Mesothelial cell of epicardium (in vitro differentiated cells): ENCODE measurements at regions not wholly inside any gene's neighbourhood (a gene's known extent, or its start where the extent isn't known, plus 50 kb on each side); places are given as distances from the start of the nearest gene placed in this dataset.

ENCODE experiments used
- DNase-seq, 2 experiments: peaks; one replicate each; pipeline ENCODE4 v3.0.0; 2021; ENCODE audit warnings: low spot score in 2 of 2; ENCODE audit not compliant: unreplicated experiment in 2 of 2
- H3K27ac Mint-ChIP-seq: 2 replicates; pipeline ENCODE4 v1.8.0; 2021; ENCODE audit warnings: mixed read lengths
- H3K27me3 Mint-ChIP-seq: 2 replicates; pipeline ENCODE4 v1.8.0; 2021; ENCODE audit warnings: low read depth, mixed read lengths
- H3K36me3 Mint-ChIP-seq: 2 replicates; pipeline ENCODE4 v1.8.0; 2021; ENCODE audit warnings: mixed read lengths
- H3K4me1 Mint-ChIP-seq: 2 replicates; pipeline ENCODE4 v1.8.0; 2021; ENCODE audit warnings: mixed read lengths
- H3K4me3 Mint-ChIP-seq: 2 replicates; pipeline ENCODE4 v1.8.0; 2021; ENCODE audit warnings: mild to moderate bottlenecking, moderate library complexity, mixed read lengths
- H3K9me3 Mint-ChIP-seq: 2 replicates; pipeline ENCODE4 v1.8.0; 2021; ENCODE audit warnings: mixed read lengths
- CTCF ChIP-seq: fragments of 200-600 bp; sonication (generic); IDR thresholded peaks from one replicate; pipeline ENCODE4 v1.5.0; 2021; ENCODE audit warnings: antibody characterized with exemption; ENCODE audit not compliant: unreplicated experiment

GRCh38 chrX:34879886-34880285 lies 62.7 kb upstream of the FAM47B start:
- Mint-ChIP-seq H3K27me3 (no peaks in the 10 kb centered on the region), H3K4me3 (no peak overlapping the region), H3K4me1 (peaks cover 7% of the 10 kb centered on the region), H3K27ac (no peak overlapping the region), H3K9me3 (peaks cover 6% of the 10 kb centered on the region), H3K36me3 (no peaks in the 10 kb centered on the region)
- no peak for TF ChIP-seq CTCF
- DNase-seq = no peak

DNA sequence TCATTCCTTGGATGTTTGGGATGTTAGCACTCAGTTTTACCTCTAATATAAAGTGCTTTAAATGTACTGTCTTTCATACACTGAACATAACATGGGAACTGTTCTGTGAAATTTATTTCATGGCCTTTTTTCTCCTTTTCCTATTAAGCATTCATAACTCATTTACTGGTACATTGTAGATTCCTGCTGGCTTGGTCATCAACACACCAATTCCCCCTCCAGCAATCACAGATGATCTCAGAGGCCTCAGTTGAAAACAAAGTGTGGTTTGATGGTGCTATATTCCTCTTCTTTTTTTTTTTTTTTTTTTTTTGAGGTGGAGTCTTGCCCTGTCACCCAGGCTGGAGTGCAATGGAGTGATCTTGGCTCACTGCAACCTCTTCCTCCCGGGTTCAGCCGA lies 61.9 kb upstream of the FAM47B start:
- H3K36me3 Mint-ChIP-seq = no peaks in the 10 kb centered on the region
- no peaks in the 10 kb centered on the region for H3K27me3 Mint-ChIP-seq
- peaks cover 6% of the 10 kb centered on the region for H3K9me3 Mint-ChIP-seq
- H3K27ac Mint-ChIP-seq = peak overlapping the region; percentile 34
- no peak overlapping the region for H3K4me3 Mint-ChIP-seq
- no peak for TF ChIP-seq CTCF
- H3K4me1 Mint-ChIP-seq = peaks cover 4% of the 10 kb centered on the region
- DNase-seq = no peak

- Mint-ChIP-seq H3K27ac (no peak overlapping the region), H3K4me1 (peaks cover 4% of the 10 kb centered on the region), H3K27me3 (no peaks in the 10 kb centered on the region), H3K9me3 (peaks cover 6% of the 10 kb centered on the region), H3K36me3 (no peaks in the 10 kb centered on the region), H3K4me3 (no peak overlapping the region)
- TF ChIP-seq CTCF = no peak
- no peak for DNase-seq
These were observed 60.9 kb upstream of the FAM47B start for GRCh38 chrX:34881671-34882070.

GRCh38 chrX:34884817-34885216 lies 57.8 kb upstream of the FAM47B start:
- no peak overlapping the region for H3K27ac Mint-ChIP-seq
- no peaks in the 10 kb centered on the region for H3K36me3 Mint-ChIP-seq
- no peak for DNase-seq
- peaks cover 4% of the 10 kb centered on the region for H3K4me1 Mint-ChIP-seq
- no peak overlapping the region for H3K4me3 Mint-ChIP-seq
- no peak for TF ChIP-seq CTCF
- no peaks in the 10 kb centered on the region for H3K27me3 Mint-ChIP-seq
- H3K9me3 Mint-ChIP-seq = peaks cover 6% of the 10 kb centered on the region

DNA sequence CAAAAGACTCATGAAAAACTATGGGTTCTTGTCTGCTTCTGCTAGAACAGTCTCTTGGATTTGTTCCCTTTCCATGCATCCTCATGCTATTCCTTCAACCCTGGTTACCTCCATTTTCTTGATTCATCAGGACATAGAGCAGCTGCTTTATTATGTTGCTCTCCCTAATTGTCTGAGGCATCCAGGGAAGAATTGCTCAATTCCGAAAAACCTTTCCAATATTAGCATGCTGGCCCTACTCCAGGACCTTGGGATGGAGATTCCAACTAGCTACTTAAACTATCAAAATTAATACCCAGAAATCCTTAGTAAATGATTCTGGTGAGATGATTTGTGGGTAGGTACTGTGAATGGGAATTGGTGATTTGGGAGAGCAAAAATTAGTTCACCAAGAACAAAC lies 56.6 kb upstream of the FAM47B start:
- DNase-seq = no peak
- Mint-ChIP-seq H3K4me1 (no peaks in the 10 kb centered on the region), H3K27ac (no peak overlapping the region), H3K36me3 (no peaks in the 10 kb centered on the region), H3K9me3 (peaks cover 6% of the 10 kb centered on the region), H3K27me3 (no peaks in the 10 kb centered on the region), H3K4me3 (no peak overlapping the region)
- TF ChIP-seq CTCF = no peak

GRCh38 chrX:34891391-34891790 lies 51.2 kb upstream of the FAM47B start:
- H3K4me1 Mint-ChIP-seq = no peaks in the 10 kb centered on the region
- TF ChIP-seq CTCF = no peak
- H3K9me3 Mint-ChIP-seq = peaks cover 5% of the 10 kb centered on the region
- H3K27ac Mint-ChIP-seq = no peak overlapping the region
- H3K4me3 Mint-ChIP-seq = no peak overlapping the region
- no peaks in the 10 kb centered on the region for H3K27me3 Mint-ChIP-seq
- H3K36me3 Mint-ChIP-seq = no peaks in the 10 kb centered on the region
- no peak for DNase-seq
